AG20443 (cell line): ENCODE measurements at regions not wholly inside any gene's neighbourhood (a gene's known extent, or its start where the extent isn't known, plus 50 kb on each side); places are given as distances from the start of the nearest gene placed in this dataset.
"Not testable (repeated sequence)": the region's sequence is repeated elsewhere in the genome, so short reads cannot be mapped to it uniquely, and the experiment has no call there.

Source experiments
- DNase-seq: peaks from one replicate; pipeline ENCODE4 v3.0.0; 2012; ENCODE audit warnings: low spot score, mixed read lengths

DNA sequence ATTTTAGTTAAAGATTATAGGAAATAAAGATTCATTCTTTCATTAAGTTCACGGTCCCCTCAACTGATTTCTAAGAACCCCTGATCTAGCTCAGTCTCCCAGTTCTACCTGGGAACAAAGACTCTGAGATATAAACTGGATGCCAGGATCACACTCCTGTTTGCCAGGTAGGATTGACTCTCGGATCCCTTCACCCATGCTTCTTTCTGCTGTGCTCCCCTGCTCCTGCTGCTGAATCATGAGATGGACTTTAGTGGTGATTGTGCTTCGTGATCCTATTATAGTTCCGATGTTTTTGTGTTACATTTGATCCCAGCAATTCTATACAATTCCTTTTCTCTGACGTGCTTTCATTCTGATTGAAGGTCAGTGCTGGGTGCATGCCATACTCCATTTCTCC is 733.1 kb upstream of the TPTE start:
- DNase-seq, result not testable (repeated sequence)

DNA sequence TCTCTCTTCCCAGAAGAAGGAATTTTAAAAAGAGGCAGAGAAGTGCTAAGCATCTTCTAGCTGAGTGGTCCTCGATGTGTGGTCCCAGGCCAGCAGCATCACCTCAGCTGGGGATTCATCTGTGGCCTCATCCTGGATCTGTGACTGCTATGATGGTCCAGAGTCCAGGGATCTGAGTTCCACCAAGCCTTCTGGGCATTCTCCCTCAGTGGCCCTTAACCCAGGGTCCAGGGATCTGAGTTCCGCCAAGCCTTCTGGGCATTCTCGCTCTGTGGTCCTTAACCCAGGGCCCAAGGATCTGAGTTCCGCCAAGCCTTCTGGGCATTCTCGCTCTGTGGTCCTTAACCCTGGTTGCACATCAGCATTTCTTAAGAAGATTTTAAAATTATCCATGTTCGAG is 731.0 kb upstream of the TPTE start:
- not testable (repeated sequence) for DNase-seq

DNA sequence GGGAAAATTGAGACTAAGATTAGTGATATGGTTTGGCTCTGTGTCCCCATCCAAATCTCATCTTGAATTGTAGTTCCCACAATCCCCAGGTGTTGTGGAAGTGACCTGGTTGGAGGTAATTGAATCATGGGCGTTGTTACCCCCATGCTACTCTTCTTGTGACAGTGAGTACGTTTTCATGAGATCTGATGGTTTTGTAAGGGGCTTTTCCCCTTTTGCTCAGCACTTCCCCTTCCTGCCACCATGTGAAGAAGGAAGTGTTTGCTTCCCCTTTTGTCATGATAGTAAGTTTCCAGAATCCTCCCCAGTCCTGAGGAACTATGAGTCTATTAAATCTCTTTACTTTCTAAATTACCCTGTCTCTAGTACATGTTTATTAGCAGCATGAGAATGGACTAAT is 729.9 kb upstream of the TPTE start:
- not testable (repeated sequence) for DNase-seq

DNA sequence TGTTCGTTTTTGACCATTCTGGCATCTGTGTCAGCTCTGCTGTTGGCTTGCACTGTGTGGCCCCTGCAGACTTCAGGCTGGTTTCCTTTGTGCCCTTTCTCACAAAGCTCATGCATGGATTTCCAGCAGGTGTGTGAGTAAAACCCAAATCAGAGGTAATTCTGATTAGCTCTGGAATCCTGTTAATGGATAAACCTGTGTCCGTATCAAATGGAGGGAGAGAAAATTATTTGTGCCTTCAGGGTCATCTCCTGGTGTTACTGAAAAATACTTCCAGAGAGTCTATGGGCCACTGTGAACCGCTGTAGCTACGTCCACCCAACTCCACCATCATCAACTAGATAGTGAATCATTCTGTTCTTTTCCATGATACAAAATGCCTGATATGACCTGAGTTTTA is 726.1 kb upstream of the TPTE start:
- not testable (repeated sequence) for DNase-seq

DNA sequence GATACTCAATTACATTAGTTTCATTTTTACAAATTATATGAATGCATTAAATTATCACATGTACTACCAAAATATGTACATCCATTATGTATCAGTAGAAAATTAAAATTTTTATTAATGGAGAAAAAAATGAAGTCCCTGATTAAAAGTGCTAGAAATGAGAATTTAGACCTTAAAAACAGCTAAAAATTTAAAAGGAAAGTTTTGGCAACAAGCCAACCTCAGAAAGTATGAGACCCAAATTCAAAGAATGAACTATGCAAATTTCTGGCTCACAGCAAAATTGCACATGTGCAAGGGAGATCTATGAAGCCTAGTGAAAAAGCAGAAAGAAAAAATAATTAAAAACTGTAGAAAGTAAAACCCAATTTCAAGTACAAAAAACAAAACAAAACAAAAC is 725.1 kb upstream of the TPTE start:
- not testable (repeated sequence) for DNase-seq

DNA sequence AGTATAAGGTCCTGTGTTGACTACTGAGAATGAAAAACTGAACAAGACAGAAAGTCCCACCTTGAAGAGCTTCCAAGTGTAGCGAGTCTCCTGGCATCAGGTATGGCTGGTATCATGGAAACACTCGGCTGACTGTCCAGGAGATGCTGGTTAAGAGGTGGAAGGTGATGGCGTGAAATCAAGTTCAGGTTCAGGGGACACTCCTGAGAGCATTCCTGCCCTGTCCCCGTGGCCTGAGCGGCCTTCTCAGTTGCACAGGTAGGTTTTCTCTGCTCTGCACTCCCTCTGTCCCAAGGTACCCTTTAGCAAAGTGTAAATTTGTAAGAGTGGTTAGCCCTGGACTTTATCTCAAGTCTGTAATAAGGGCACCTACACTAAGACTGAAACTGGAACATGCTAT is 713.7 kb upstream of the TPTE start:
- DNase-seq, result not testable (repeated sequence)

DNA sequence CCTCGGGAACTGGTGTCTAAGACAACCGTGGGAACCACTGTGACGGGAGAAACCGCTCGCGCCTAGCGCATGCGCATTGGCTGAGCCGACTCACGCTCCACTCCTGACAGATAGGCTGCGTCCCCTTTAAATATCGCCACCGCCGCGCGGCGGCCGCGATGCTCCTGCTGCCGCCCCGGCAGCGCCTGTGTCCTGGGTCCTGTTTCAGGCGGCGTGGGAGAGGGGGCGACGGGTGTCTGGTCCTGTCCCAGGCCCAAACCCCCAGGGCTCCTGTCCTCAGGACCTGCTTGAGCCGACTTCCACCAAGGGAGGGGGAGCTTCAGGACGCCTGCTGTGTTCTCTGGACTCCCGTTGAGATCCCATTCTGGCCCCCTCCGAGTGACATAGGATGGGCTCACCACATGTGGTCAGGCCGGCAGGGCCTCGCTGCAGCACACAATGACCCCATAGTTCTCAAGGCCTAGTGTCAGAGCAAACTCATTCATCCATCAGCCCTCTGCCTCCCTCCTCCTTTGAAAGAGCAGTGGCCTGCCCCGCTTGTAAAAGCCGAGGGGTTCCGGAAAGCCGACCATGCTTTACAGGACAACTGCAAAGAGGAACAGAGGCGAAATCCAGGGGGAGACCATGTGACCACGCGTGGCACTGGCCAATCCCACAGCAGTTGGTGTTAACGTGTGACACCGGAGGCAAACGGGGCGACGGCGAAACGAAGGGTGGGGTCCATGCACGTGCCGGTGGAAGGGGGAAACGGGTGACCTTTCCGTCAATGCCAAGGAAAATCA is 710.0 kb upstream of the TPTE start:
- DNase-seq, result not testable (repeated sequence)

DNA sequence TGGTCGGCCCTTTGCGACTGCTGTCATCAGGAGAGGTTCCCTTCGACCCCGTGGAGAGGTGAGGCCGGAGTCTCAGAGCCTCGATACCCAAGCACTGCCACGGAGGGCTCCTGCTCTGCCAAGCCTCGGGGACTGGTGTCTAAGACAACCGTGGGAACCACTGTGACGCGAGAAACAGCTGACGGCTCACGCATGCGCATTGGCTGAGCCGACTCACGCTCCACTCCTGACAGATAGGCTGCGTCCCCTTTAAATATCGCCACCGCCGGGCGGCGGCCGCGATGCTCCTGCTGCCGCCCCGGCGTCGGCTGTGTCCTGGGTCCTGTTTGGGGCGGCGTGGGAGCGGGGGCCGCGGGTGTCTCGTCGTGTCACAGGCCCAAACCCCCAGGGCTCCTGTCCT is 708.9 kb upstream of the TPTE start:
- DNase-seq, result not testable (repeated sequence)

DNA sequence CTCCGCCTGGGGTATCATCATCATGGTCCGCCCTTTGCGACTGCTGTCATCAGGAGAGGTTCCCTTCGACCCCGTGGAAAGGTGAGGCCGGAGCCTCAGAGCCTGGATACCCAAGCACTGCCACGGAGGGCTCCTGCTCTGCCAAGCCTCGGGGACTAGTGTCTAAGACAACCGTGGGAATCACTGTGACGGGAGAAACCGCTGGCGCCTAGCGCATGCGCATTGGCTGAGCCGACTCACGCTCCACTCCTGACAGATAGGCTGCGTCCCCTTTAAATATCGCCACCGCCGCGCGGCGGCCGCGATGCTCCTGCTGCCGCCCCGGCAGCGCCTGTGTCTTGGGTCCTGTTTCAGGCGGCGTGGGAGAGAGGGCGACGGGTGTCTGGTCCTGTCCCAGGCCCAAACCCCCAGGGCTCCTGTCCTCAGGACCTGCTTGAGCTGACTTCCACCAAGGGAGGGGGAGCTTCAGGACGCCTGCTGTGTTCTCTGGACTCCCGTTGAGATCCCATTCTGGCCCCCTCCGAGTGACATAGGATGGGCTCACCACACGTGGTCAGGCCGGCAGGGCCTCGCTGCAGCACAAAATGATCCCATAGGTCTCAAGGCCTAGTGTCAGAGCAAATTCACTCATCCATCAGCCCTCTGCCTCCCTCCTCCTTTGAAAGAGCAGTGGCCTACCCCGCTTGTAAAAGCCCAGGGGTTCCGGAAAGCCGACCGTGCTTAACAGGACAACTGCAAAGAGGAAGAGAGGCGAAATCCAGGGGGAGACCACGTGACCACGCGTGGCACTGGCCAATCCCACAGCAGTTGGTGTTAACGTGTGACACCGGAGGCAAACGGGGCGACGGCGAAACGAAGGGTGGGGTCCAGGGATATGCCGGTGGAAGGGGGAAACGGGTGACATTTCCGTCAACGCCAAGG is 707.2 kb upstream of the TPTE start:
- DNase-seq, result not testable (repeated sequence)

DNA sequence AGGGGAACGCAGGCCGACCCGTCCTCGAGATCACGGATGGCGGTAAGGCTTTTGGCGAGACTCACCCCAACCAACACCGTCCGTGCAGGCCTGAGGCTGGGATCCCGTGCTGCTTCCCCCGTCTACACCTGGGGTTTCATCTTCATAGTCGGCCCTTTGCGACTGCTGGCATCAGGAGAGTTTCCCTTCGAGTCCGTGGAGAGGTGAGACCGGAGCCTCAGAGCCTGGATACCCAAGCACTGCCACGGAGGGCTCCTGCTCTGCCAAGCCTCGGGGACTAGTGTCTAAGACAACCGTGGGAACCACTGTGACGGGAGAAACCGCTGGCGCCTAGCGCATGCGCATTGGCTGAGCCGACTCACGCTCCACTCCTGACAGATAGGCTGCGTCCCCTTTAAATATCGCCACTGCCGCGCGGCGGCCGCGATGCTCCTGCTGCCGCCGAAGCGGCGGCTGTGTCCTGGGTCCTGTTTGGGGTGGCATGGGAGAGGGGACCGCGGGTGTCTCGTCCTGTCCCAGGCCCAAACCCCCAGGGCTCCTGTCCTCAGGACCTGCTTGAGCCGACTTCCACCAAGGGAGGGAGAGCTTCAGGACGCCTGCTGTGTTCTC is 706.1 kb upstream of the TPTE start:
- DNase-seq, result not testable (repeated sequence)

DNA sequence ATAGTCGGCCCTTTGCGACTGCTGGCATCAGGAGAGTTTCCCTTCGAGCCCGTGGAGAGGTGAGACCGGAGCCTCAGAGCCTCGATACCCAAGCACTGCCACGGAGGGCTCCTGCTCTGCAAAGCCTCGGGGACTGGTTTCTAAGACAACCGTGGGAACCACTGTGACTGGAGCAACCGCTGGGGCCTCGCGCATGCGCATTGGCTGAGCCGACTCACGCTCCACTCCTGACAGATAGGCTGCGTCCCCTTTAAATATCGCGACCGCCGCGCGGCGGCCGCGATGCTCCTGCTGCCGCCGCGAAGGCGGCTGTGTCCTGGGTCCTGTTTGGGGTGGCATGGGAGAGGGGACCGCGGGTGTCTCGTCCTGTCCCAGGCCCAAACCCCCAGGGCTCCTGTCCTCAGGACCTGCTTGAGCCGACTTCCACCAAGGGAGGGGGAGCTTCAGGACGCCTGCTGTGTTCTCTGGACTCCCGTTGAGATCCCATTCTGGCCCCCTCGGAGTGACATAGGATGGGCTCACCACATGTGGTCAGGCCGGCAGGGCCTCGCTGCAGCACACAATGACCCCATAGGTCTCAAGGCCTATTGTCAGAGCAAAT is 704.5 kb upstream of the TPTE start:
- not testable (repeated sequence) for DNase-seq

DNA sequence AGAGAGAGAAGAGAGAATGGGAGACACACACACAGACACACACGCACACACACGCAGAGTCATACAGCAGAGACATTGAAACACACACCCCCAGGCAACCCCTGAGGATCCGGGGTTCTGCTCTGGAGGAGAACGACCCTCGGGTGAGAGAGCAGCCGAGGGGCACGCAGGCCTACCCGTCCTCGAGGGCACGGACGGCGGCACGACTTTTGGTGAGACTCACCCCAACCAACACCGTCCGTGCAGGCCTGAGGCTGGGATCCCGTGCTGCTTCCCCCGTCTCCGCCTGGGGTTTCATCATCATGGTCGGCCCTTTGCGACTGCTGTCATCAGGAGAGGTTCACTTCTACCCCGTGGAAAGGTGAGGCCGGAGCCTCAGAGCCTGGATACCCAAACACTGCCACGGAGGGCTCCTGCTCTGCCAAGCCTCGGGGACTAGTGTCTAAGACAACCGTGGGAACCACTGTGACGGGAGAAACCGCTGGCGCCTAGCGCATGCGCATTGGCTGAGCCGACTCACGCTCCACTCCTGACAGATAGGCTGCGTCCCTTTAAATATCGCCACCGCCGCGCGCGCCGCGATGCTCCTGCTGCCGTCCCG is 703.4 kb upstream of the TPTE start:
- not testable (repeated sequence) for DNase-seq

DNA sequence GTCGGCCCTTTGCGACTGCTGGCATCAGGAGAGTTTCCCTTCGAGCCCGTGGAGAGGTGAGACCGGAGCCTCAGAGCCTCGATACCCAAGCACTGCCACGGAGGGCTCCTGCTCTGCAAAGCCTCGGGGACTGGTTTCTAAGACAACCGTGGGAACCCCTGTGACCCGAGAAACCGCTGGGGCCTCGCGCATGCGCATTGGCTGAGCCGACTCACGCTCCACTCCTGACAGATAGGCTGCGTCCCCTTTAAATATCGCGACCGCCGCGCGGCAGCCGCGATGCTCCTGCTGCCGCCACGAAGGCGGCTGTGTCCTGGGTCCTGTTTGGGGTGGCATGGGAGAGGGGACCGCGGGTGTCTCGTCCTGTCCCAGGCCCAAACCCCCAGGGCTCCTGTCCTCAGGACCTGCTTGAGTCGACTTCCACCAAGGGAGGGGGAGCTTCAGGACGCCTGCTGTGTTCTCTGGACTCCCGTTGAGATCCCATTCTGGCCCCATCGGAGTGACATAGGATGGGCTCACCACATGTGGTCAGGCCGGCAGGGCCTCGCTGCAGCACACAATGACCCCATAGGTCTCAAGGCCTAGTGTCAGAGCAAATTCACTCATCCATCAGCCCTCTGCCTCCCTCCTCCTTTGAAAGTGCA is 701.7 kb upstream of the TPTE start:
- DNase-seq, result not testable (repeated sequence)

DNA sequence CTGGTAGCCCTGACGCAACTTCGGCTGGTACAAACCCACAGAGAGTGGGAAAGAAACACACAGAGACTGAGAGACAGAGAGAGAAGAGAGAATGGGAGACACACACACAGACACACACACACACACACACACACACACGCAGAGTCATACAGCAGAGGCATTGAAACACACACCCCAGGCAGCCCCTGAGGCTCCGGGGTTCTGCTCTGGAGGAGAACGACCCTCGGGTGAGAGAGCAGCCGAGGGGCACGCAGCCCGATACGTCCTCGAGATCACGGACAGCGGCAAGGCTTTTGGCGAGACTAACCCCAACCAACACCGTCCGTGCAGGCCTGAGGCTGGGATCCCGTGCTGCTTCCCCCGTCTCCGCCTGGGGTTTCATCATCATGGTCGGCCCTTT is 700.8 kb upstream of the TPTE start:
- not testable (repeated sequence) for DNase-seq

DNA sequence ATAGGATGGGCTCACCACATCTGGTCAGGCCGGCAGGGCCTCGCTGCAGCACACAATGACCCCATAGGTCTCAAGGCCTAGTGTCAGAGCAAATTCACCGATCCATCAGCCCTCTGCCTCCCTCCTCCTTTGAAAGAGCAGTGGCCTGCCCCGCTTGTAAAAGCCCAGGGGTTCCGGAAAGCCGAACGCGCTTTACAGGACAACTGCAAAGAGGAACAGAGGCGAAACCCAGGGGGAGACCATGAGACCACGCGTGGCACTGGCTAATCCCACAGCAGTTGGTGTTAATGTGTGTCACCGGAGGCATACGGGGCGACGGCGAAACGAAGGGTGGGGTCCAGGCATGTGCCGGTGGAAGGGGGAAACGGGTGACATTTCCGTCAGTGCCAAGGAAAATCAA is 699.9 kb upstream of the TPTE start:
- not testable (repeated sequence) for DNase-seq

DNA sequence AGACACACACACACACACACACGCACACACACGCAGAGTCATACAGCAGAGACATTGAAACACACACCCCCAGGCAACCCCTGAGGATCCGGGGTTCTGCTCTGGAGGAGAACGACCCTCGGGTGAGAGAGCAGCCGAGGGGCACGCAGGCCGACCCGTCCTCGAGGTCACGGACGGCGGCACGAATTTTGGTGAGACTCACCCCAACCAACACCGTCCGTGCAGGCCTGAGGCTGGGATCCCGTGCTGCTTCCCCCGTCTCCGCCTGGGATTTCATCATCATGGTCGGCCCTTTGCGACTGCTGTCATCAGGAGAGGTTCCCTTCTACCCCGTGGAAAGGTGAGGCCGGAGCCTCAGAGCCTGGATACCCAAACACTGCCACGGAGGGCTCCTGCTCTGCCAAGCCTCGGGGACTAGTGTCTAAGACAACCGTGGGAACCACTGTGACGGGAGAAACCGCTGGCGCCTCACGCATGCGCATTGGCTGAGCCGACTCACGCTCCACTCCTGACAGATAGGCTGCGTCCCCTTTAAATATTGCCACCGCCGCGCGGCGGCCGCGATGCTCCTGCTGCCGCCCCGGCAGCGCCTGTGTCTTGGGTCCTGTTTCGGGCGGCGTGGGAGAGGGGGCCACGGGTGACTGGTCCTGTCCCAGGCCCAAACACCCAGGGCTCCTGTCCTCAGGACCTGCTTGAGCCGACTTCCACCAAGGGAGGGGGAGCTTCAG is 699.1 kb upstream of the TPTE start:
- DNase-seq, result not testable (repeated sequence)

DNA sequence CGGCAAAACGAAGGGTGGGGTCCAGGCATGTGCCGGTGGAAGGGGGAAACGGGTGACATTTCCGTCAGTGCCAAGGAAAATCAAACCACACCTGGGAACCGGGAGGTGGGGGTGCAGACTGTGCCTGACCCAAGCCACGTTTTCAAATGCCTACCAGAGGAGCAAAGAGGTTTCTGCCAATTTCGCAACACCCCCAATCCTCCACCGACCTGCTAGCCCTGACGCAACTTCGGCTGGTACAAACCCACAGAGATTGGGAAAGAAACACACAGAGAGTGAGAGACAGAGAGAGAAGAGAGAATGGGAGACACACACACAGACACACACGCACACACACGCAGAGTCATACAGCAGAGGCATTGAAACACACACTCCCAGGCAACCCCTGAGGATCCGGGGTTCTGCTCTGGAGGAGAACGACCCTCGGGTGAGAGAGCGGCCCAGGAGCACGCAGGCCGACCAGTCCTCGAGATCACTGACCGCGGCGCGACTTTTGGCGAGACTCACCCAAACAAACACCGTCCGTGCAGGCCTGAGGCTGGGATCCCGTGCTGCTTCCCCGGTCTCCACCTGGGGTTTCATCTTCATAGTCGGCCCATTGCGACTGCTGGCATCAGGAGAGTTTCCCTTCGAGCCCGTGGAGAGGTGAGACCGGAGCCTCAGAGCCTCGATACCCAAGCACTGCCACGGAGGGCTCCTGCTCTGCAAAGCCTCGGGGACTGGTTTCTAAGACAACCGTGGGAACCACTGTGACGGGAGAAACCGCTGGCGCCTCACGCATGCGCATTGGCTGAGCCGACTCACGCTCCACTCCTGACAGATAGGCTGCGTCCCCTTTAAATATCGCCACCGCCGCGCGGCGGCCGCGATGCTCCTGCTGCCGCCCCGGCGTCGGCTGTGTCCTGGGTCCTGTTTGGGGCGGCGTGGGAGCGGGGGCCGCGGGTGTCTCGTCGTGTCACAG is 697.9 kb upstream of the TPTE start:
- DNase-seq, result not testable (repeated sequence)

DNA sequence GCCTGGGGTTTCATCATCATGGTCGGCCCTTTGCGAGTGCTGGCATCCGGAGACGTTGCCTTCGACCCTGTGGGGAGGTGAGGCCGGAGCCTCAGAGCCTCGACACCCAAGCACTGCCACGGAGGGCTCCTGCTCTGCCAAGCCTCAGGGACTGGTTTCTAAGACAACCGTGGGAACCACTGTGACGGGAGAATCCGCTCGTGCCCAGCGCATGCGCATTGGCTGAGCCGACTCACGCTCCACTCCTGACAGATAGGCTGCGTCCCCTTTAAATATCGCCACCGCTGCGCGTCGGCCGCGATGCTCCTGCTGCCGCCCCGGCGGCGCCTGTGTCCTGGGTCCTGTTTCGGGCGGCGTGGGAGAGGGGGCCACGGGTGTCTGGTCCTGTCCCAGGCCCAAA is 690.6 kb upstream of the TPTE start:
- not testable (repeated sequence) for DNase-seq

DNA sequence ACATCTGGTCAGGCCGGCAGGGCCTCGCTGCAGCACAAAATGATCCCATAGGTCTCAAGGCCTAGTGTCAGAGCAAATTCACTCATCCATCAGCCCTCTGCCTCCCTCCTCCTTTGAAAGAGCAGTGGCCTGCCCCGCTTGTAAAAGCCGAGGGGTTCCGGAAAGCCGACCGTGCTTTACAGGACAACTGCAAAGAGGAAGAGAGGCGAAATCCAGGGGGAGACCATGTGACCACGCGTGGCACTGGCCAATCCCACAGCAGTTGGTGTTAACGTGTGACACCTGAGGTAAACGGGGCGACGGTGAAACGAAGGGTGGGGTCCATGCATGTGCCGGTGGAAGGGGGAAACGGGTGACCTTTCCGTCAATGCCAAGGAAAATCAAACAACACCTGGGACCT is 688.6 kb upstream of the TPTE start:
- DNase-seq, result not testable (repeated sequence)
